Activated gamma-delta T cell treated with anti-CD3 and anti-CD28 coated beads, Interleukin-2, amount 50 U/mL, for 16 hours (primary cell): ENCODE measurements at regions not wholly inside any gene's neighbourhood (a gene's known extent, or its start where the extent isn't known, plus 50 kb on each side); places are given as distances from the start of the nearest gene placed in this dataset.

Source experiments
- DNase-seq: peaks from one replicate; pipeline ENCODE4 v3.0.0-alpha.2; 2020; ENCODE audit warnings: low read depth

- no peak for DNase-seq
Observed at GRCh38 chr9:630817-631216, 210.7 kb upstream of the DMRT1 start.

DNA sequence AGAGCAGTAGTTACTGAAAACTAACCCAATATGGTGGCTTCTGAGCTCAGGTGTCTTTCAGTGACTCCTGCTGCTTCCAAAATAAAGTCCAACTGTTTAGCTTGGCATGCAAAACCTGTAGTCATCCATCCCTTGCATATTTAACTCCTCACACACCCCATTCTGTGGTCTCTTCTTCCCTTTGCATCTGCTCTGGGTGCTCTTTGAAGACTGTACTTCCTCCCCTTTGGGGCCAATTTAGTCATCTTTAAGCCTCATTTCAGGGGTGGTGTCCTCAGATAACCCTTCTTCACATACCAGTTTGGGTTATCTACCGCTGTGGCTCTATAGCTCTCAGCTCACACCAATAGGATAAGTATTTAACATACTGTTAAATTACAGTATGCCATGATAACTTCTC is 209.9 kb upstream of the DMRT1 start:
- DNase-seq: no peak

- DNase-seq: no peak
Observed at GRCh38 chr9:633461-633860, 208.0 kb upstream of the DMRT1 start.

DNA sequence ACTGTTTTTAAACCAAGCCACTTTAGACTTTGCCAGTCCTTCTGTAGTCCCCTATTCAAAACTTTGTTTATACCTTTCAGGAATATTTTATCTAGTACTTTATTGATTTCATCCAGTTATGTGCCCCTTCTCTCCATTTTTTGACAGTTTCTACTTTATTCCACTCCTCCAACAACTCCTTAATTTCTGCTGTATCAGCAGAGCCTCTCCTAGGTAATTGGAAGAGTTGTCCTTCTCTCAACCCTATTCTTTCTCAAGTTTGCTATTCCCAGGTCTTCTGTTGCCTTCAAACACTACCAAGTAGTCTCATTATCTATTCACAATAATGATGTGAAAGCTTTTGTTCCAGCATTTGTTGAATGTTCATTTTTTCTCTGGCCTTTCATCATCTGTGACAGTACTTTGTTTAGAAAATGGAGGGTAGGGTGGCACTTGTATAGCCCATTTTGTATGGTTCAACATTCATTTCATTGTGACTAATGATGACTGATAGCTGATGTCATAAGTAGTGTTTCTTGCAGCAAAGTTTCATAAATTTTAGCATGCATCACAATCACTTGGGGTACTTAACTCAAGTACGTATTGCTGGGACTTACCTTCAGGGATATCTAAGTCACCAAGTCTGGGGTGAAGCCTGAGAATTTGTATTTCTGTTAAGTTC is 204.4 kb upstream of the DMRT1 start:
- no peak for DNase-seq

GRCh38 chr9:638152-638551 is 203.3 kb upstream of the DMRT1 start:
- DNase-seq: no peak

GRCh38 chr9:642014-642413 is 199.5 kb upstream of the DMRT1 start:
- DNase-seq: no peak

DNA sequence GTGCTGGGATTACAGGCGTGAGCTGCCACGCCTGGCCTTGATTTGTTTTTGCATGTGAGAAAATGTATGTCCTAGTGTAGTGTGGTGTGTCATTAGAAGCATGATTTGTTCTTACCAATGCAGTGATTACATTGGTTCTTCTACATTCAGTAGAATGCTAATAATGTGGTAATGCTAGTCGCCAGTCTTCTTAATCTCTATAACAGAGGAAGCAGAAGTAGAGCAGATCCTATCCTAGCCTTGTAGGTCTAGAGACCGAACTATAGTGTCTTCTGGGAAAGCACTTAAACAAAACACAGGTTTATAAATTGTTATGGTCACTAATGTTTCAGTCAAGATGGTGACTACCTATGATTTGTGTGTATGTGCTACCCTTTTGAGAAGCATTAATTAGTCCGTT is 197.5 kb upstream of the DMRT1 start:
- DNase-seq: no peak

GRCh38 chr9:647522-647921 is 194.0 kb upstream of the DMRT1 start:
- no peak for DNase-seq

GRCh38 chr9:649128-650074 is 192.1 kb upstream of the DMRT1 start:
- DNase-seq: no peak

- DNase-seq: no peak
Observed at GRCh38 chr9:650362-650761, 191.1 kb upstream of the DMRT1 start.

DNA sequence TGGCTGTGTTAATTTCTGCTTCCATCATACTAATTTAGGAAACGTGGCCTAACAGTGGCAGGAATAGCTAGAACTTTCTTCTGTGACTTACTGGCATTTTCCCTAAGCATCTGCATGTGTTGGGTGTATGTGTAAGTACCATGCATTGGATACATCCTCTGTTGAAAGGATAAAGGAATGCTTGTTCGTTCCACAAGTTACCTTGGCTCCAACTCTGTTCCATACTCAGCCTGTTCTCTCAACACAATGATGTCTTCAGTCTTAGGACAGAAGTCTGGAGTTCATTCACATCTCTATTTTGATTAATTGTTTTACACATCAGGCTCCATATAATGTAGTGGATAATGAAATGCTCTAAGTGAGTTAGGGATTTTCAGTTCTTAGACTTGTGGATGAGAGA is 190.1 kb upstream of the DMRT1 start:
- DNase-seq: no peak

- DNase-seq: no peak
Observed at GRCh38 chr9:652914-653313, 188.6 kb upstream of the DMRT1 start.

GRCh38 chr9:653421-653820 is 188.1 kb upstream of the DMRT1 start:
- no peak for DNase-seq

- DNase-seq: no peak
Observed at GRCh38 chr9:653856-654387, 187.6 kb upstream of the DMRT1 start.

GRCh38 chr9:655875-656274 is 185.6 kb upstream of the DMRT1 start:
- no peak for DNase-seq

DNA sequence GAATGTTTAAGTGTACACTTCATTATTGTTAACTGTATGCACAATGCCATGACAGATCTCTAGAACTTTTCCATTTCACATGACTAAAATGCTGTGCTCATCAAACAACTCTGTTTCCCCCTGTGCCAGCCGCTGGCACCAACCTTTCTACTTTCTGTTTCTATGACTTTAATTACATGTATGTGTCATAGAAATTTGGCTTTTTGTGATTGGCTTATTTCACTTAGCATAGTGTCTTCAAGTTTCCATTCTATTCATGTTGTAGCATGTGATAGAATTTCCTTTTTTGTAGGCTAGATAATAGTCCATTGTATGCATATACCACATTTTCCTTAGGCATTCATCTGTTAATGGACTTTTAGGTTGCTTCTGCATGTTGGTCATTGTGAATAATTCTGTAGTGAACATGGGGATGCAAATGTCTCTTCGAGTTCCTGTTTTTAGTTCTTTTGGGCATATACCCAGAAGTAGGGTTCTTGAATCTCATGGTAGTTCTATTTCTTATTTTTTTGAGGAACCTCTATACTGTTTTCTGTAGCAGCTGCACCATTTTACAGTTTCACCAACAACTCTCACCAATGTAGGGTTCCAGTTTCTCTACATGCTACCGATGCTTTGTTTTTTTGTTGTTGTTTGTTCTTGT is 184.4 kb upstream of the DMRT1 start:
- no peak for DNase-seq

GRCh38 chr9:659286-659685 is 182.2 kb upstream of the DMRT1 start:
- no peak for DNase-seq

DNA sequence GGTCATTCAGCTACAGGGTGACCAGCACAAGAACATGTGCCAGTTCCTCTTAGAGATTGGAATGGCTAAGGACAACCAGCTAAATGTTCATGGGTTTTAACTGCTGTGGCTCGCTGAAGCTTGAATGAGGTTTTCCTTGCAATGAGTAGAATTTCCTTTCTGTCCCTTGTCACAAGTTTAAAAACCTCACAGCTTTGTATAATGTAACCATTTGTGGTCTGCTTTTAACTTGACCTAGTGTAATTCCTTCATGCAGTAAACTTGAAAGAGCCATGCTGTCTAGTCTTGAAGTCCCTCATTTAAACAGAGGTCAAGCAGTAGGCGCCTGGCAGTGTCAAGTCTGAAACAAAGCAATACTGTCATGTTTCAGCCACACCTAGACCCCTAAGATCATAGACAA is 181.3 kb upstream of the DMRT1 start:
- DNase-seq: no peak

- DNase-seq: no peak
Observed at GRCh38 chr9:663541-663940, 178.0 kb upstream of the DMRT1 start.

- no peak for DNase-seq
Observed at GRCh38 chr9:665296-665695, 176.2 kb upstream of the DMRT1 start.

GRCh38 chr9:671997-672396 is 169.5 kb upstream of the DMRT1 start:
- DNase-seq: no peak

GRCh38 chr9:672851-673250 is 168.6 kb upstream of the DMRT1 start:
- DNase-seq: no peak
